ENCODE measurements at regions not wholly inside any gene's neighbourhood (a gene's known extent, or its start where the extent isn't known, plus 50 kb on each side); places are given as distances from the start of the nearest gene placed in this dataset.

GRCh38 chr16:81174644-81175324 is 63.7 kb upstream of the BCO1 start:
- no peak for DNase-seq (ENCODE audit: low read depth)

GRCh38 chr16:81172769-81173658 is 65.5 kb upstream of the BCO1 start:
- TF ChIP-seq, protein P1, sequence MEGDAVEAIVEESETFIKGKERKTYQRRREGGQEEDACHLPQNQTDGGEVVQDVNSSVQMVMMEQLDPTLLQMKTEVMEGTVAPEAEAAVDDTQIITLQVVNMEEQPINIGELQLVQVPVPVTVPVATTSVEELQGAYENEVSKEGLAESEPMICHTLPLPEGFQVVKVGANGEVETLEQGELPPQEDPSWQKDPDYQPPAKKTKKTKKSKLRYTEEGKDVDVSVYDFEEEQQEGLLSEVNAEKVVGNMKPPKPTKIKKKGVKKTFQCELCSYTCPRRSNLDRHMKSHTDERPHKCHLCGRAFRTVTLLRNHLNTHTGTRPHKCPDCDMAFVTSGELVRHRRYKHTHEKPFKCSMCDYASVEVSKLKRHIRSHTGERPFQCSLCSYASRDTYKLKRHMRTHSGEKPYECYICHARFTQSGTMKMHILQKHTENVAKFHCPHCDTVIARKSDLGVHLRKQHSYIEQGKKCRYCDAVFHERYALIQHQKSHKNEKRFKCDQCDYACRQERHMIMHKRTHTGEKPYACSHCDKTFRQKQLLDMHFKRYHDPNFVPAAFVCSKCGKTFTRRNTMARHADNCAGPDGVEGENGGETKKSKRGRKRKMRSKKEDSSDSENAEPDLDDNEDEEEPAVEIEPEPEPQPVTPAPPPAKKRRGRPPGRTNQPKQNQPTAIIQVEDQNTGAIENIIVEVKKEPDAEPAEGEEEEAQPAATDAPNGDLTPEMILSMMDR (IDR thresholded peaks at IDR 0.05; ENCODE audit: low read depth, low read length): no peak
- TF ChIP-seq MYC (IDR thresholded peaks at IDR 0.05; ENCODE audit: low read depth, low read length) (no peak), MAX (IDR thresholded peaks at IDR 0.05; ENCODE audit: low read depth, low read length) (no peak), POLR2A (IDR thresholded peaks at IDR 0.05; ENCODE audit: extremely low read depth, insufficient read length) (no peak)
- no peak for DNase-seq (ENCODE audit: low read depth)
- no peak overlapping the region for H3K4me3 ChIP-seq (ENCODE audit: low read depth, low read length)

More at GRCh38 chr16:81174644-81175324, 63.7 kb upstream of the BCO1 start:
- no peak overlapping the region for H3K4me3 ChIP-seq (ENCODE audit: low read depth, low read length)
- TF ChIP-seq MAX (IDR thresholded peaks at IDR 0.05; ENCODE audit: low read depth, low read length) (no peak), POLR2A (IDR thresholded peaks at IDR 0.05; ENCODE audit: extremely low read depth, insufficient read length) (no peak), MYC (IDR thresholded peaks at IDR 0.05; ENCODE audit: low read depth, low read length) (no peak)
- TF ChIP-seq, protein P1 (IDR thresholded peaks at IDR 0.05; ENCODE audit: low read depth, low read length): no peak

DNA sequence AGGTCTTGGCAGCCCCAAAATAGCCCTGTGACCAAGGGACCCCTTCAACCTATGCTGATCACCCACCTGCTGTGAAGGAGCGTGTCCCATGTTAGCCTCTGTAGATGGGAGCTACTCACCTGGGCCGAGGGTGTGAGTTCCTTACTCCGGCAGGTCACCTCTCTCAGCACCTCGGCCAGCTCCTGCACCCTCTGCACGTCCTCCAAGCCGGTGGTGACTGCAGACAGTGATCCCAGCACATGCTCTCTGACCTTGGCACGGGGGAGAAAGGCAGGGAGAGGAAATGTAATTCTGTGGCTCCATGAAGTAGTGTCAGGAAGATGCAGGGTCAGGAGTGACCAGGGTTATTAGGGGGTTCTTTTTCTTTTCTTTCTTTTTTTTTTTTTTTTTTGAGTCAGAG is 67.7 kb upstream of the BCO1 start:
- peak; percentile 22 for DNase-seq (ENCODE audit: low read depth)
- no peak overlapping the region for H3K4me3 ChIP-seq (ENCODE audit: low read depth, low read length)
- TF ChIP-seq, protein P1 (IDR thresholded peaks at IDR 0.05; ENCODE audit: low read depth, low read length): no peak
- TF ChIP-seq MAX (IDR thresholded peaks at IDR 0.05; ENCODE audit: low read depth, low read length): 0 out of 2 replicates have a peak, but pooled peaks have one; percentile 7
- no peak for TF ChIP-seq MYC (IDR thresholded peaks at IDR 0.05; ENCODE audit: low read depth, low read length)
- TF ChIP-seq POLR2A (IDR thresholded peaks at IDR 0.05; ENCODE audit: extremely low read depth, insufficient read length): no peak

DNA sequence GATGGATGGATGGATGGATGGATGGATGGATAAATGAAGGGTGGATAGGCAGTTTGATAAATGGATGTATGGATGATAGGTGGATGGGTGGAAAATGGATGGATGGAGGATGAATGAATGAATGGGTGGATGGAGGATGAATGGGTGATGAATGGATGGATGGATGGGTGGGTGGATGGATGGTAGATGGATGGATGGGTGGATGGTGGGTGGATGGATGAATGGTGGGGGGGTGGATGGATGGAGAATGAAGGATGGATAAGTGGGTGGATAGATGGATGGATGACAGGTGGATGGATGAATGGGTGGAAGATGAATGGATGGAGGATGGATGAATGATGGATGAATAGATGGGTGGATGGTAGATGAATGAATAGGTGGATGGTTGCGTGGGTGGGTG is 70.1 kb upstream of the BCO1 start:
- TF ChIP-seq, protein P1 (IDR thresholded peaks at IDR 0.05; ENCODE audit: low read depth, low read length): no peak
- TF ChIP-seq POLR2A (IDR thresholded peaks at IDR 0.05; ENCODE audit: extremely low read depth, insufficient read length): no peak
- no peak for TF ChIP-seq MAX (IDR thresholded peaks at IDR 0.05; ENCODE audit: low read depth, low read length)
- TF ChIP-seq MYC (IDR thresholded peaks at IDR 0.05; ENCODE audit: low read depth, low read length): no peak
- no peak for DNase-seq (ENCODE audit: low read depth)
- H3K4me3 ChIP-seq (ENCODE audit: low read depth, low read length): no peak overlapping the region

DNA sequence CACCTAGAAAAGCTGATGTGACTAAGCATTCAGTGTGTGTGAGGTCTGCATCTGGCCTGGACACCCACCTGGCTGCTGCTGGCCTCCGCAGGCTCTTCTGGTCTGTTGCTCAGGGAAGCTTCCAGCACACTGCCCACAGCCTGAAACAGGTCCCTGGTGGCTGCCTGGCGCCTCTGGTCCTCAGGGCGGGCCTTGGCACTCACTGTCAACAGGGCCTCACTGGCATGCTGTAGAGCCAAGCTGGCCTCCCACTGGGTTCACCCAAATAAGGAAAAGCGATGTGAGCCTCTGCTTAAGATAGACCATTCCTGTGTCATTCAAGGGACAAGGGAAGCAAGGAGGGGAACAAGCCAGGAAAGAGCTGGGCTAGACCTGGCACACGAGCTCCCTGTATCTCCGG is 70.6 kb upstream of the BCO1 start:
- TF ChIP-seq MYC (IDR thresholded peaks at IDR 0.05; ENCODE audit: low read depth, low read length) (no peak), POLR2A (IDR thresholded peaks at IDR 0.05; ENCODE audit: extremely low read depth, insufficient read length) (no peak), MAX (IDR thresholded peaks at IDR 0.05; ENCODE audit: low read depth, low read length) (no peak)
- TF ChIP-seq, protein P1 (IDR thresholded peaks at IDR 0.05; ENCODE audit: low read depth, low read length): no peak
- H3K4me3 ChIP-seq (ENCODE audit: low read depth, low read length): no peak overlapping the region
- DNase-seq (ENCODE audit: low read depth): no peak
